GM18870 (cell line): ENCODE measurements at regions not wholly inside any gene's neighbourhood (a gene's known extent, or its start where the extent isn't known, plus 50 kb on each side); places are given as distances from the start of the nearest gene placed in this dataset.

Experiments used
- ATAC-seq: cut with Tn5 transposase; IDR thresholded peaks from one replicate; pipeline ENCODE4 v1.9.1; 2021; ENCODE audit warnings: moderate library complexity; ENCODE audit not compliant: unreplicated experiment

GRCh38 chr16:79498928-79499327, 101.6 kb downstream of the MAF start:
- no peak for ATAC-seq

GRCh38 chr16:79497606-79498350, 102.8 kb downstream of the MAF start:
- no peak for ATAC-seq

GRCh38 chr16:79493911-79494310, 106.6 kb downstream of the MAF start:
- no peak for ATAC-seq

GRCh38 chr16:79492036-79492435, 108.5 kb downstream of the MAF start:
- no peak for ATAC-seq

GRCh38 chr16:79485020-79485419, 115.5 kb downstream of the MAF start:
- no peak for ATAC-seq

GRCh38 chr16:79484237-79484636, 116.3 kb downstream of the MAF start:
- ATAC-seq = no peak

- ATAC-seq = no peak
Observed at GRCh38 chr16:79483336-79483735, 117.2 kb downstream of the MAF start.

- no peak for ATAC-seq
Observed at GRCh38 chr16:79482011-79482410, 118.5 kb downstream of the MAF start.

GRCh38 chr16:79480929-79481328, 119.6 kb downstream of the MAF start:
- ATAC-seq = no peak

- ATAC-seq = no peak
Observed at GRCh38 chr16:79480056-79480455, 120.5 kb downstream of the MAF start.

GRCh38 chr16:79476580-79476979, 124.0 kb downstream of the MAF start:
- no peak for ATAC-seq

- no peak for ATAC-seq
Observed at GRCh38 chr16:79475841-79476240, 124.7 kb downstream of the MAF start.

- no peak for ATAC-seq
Observed at GRCh38 chr16:79473456-79473855, 127.1 kb downstream of the MAF start.

- no peak for ATAC-seq
Observed at GRCh38 chr16:79472426-79472825, 128.1 kb downstream of the MAF start.

GRCh38 chr16:79469999-79470398, 130.5 kb downstream of the MAF start:
- ATAC-seq = no peak

- ATAC-seq = no peak
Observed at GRCh38 chr16:79468631-79469030, 131.9 kb downstream of the MAF start.

- ATAC-seq = no peak
Observed at GRCh38 chr16:79468121-79468552, 132.4 kb downstream of the MAF start.

- no peak for ATAC-seq
Observed at GRCh38 chr16:79466111-79466510, 134.4 kb downstream of the MAF start.

GRCh38 chr16:79463841-79464240, 136.7 kb downstream of the MAF start:
- no peak for ATAC-seq

- ATAC-seq = no peak
Observed at GRCh38 chr16:79456036-79456435, 144.5 kb downstream of the MAF start.

- ATAC-seq = no peak
Observed at GRCh38 chr16:79452671-79453070, 147.9 kb downstream of the MAF start.

GRCh38 chr16:79451196-79451816, 149.2 kb downstream of the MAF start:
- peak; percentile 64 for ATAC-seq

- ATAC-seq = no peak
Observed at GRCh38 chr16:79449900-79450299, 150.6 kb downstream of the MAF start.
